GM21447 (cell line): ENCODE measurements at regions not wholly inside any gene's neighbourhood (a gene's known extent, or its start where the extent isn't known, plus 50 kb on each side); places are given as distances from the start of the nearest gene placed in this dataset.

Experiments used
- ATAC-seq: cut with Tn5 transposase; IDR thresholded peaks from one replicate; pipeline ENCODE4 v1.9.1; 2021; ENCODE audit not compliant: unreplicated experiment

- ATAC-seq = no peak
Measured at GRCh38 chr11:15888556-15889345, 467.6 kb downstream of the SOX6 start.

GRCh38 chr11:15889363-15890030 lies 466.8 kb downstream of the SOX6 start:
- ATAC-seq = no peak

GRCh38 chr11:15890031-15890713 lies 466.2 kb downstream of the SOX6 start:
- ATAC-seq = no peak

GRCh38 chr11:15893080-15893492 lies 463.3 kb downstream of the SOX6 start:
- no peak for ATAC-seq

- ATAC-seq = no peak
Measured at GRCh38 chr11:15896026-15896425, 460.3 kb downstream of the SOX6 start.

- no peak for ATAC-seq
Measured at GRCh38 chr11:15896530-15896929, 459.8 kb downstream of the SOX6 start.

GRCh38 chr11:15897211-15897960 lies 459.0 kb downstream of the SOX6 start:
- no peak for ATAC-seq

- ATAC-seq = no peak
Measured at GRCh38 chr11:15901054-15901453, 455.3 kb downstream of the SOX6 start.

- ATAC-seq = no peak
Measured at GRCh38 chr11:15901790-15902189, 454.6 kb downstream of the SOX6 start.

GRCh38 chr11:15903246-15903645 lies 453.1 kb downstream of the SOX6 start:
- no peak for ATAC-seq

GRCh38 chr11:15905366-15906104 lies 450.8 kb downstream of the SOX6 start:
- ATAC-seq = no peak

- ATAC-seq = no peak
Measured at GRCh38 chr11:15906481-15907035, 449.8 kb downstream of the SOX6 start.

- ATAC-seq = no peak
Measured at GRCh38 chr11:15907806-15908205, 448.5 kb downstream of the SOX6 start.

- ATAC-seq = no peak
Measured at GRCh38 chr11:15909937-15910598, 446.3 kb downstream of the SOX6 start.

GRCh38 chr11:15910761-15911160 lies 445.6 kb downstream of the SOX6 start:
- no peak for ATAC-seq

GRCh38 chr11:15911377-15912044 lies 444.8 kb downstream of the SOX6 start:
- no peak for ATAC-seq

- ATAC-seq = no peak
Measured at GRCh38 chr11:15912291-15912690, 444.1 kb downstream of the SOX6 start.

- no peak for ATAC-seq
Measured at GRCh38 chr11:15912825-15913224, 443.5 kb downstream of the SOX6 start.

GRCh38 chr11:15913261-15913660 lies 443.1 kb downstream of the SOX6 start:
- ATAC-seq = no peak
